Occipital lobe (tissue), 1 donor: ENCODE measurements at regions not wholly inside any gene's neighbourhood (a gene's known extent, or its start where the extent isn't known, plus 50 kb on each side); places are given as distances from the start of the nearest gene placed in this dataset.

ENCODE experiments used
- DNase-seq: peaks from one replicate; lab custom pipeline; 2025; lab: John Stamatoyannopoulos, UW

- no peak for DNase-seq
Observed at GRCh38 chr3:176562331-176562730, 635.0 kb downstream of the TBL1XR1 start.

- no peak for DNase-seq
Observed at GRCh38 chr3:176561826-176562225, 635.5 kb downstream of the TBL1XR1 start.

GRCh38 chr3:176554791-176555654 lies 642.3 kb downstream of the TBL1XR1 start:
- DNase-seq: no peak

GRCh38 chr3:176554264-176554663 lies 643.0 kb downstream of the TBL1XR1 start:
- no peak for DNase-seq

GRCh38 chr3:176526942-176527341 lies 670.3 kb downstream of the TBL1XR1 start:
- DNase-seq: no peak

GRCh38 chr3:176526225-176526624 lies 671.1 kb downstream of the TBL1XR1 start:
- no peak for DNase-seq

GRCh38 chr3:176523114-176523513 lies 674.2 kb downstream of the TBL1XR1 start:
- no peak for DNase-seq

GRCh38 chr3:176522436-176522835 lies 674.8 kb downstream of the TBL1XR1 start:
- DNase-seq: no peak

GRCh38 chr3:176521531-176522175 lies 675.6 kb downstream of the TBL1XR1 start:
- no peak for DNase-seq

GRCh38 chr3:176514297-176514696 lies 683.0 kb downstream of the TBL1XR1 start:
- no peak for DNase-seq

- no peak for DNase-seq
Observed at GRCh38 chr3:176513604-176514003, 683.7 kb downstream of the TBL1XR1 start.

GRCh38 chr3:176512037-176512436 lies 685.2 kb downstream of the TBL1XR1 start:
- no peak for DNase-seq

- no peak for DNase-seq
Observed at GRCh38 chr3:176510097-176510496, 687.2 kb downstream of the TBL1XR1 start.

GRCh38 chr3:176505878-176506621 lies 691.2 kb downstream of the TBL1XR1 start:
- DNase-seq: no peak

- no peak for DNase-seq
Observed at GRCh38 chr3:176491084-176491483, 706.2 kb downstream of the TBL1XR1 start.

GRCh38 chr3:176490357-176490756 lies 706.9 kb downstream of the TBL1XR1 start:
- no peak for DNase-seq

GRCh38 chr3:176479248-176479647 lies 718.0 kb downstream of the TBL1XR1 start:
- no peak for DNase-seq

GRCh38 chr3:176469694-176470205 lies 727.5 kb downstream of the TBL1XR1 start:
- no peak for DNase-seq

GRCh38 chr3:176463610-176464009 lies 733.7 kb downstream of the TBL1XR1 start:
- no peak for DNase-seq

GRCh38 chr3:176447369-176447768 lies 749.9 kb downstream of the TBL1XR1 start:
- no peak for DNase-seq

- DNase-seq: no peak
Observed at GRCh38 chr3:176442326-176442725, 755.0 kb downstream of the TBL1XR1 start.

GRCh38 chr3:176439729-176440128 lies 757.6 kb downstream of the TBL1XR1 start:
- no peak for DNase-seq
